ENCODE measurements at regions not wholly inside any gene's neighbourhood (a gene's known extent, or its start where the extent isn't known, plus 50 kb on each side); places are given as distances from the start of the nearest gene placed in this dataset.

GRCh38 chrY:7275751-7276150, 364.2 kb upstream of the AMELY start:
- TF ChIP-seq CTCF (IDR thresholded peaks at IDR 0.05) (no peak), POLR2A (IDR thresholded peaks at IDR 0.05) (no peak), POLR2AphosphoS5 (IDR thresholded peaks at IDR 0.05) (no peak)

Measured in breast epithelium (tissue), 3 donors.